IPS-18a (cell line): ENCODE measurements at regions not wholly inside any gene's neighbourhood (a gene's known extent, or its start where the extent isn't known, plus 50 kb on each side); places are given as distances from the start of the nearest gene placed in this dataset.

ENCODE experiments used
- H3K27ac ChIP-seq: one replicate; pipeline ENCODE4 v1.5.1; 2013; ENCODE audit warnings: low read length
- H3K27me3 ChIP-seq: one replicate; pipeline ENCODE4 v1.6.1; 2013; ENCODE audit warnings: mild to moderate bottlenecking, low read length; ENCODE audit not compliant: control insufficient read depth, insufficient read depth
- H3K36me3 ChIP-seq: one replicate; pipeline ENCODE4 v1.6.1; 2013; ENCODE audit warnings: low read depth, low read length; ENCODE audit not compliant: control insufficient read depth
- H3K4me1 ChIP-seq: one replicate; pipeline ENCODE4 v1.6.1; 2013; ENCODE audit warnings: low read depth, low read length; ENCODE audit not compliant: control insufficient read depth
- H3K4me3 ChIP-seq: one replicate; pipeline ENCODE4 v1.5.1; 2013; ENCODE audit warnings: low read length
- H3K9ac ChIP-seq: one replicate; pipeline ENCODE4 v1.6.1; 2013; ENCODE audit warnings: mild to moderate bottlenecking, low read length, moderate library complexity
- H3K9me3 ChIP-seq: one replicate; pipeline ENCODE4 v1.6.1; 2013; ENCODE audit warnings: low read depth, low read length; ENCODE audit not compliant: control insufficient read depth

- H3K9ac ChIP-seq, result no peak overlapping the region
- no peaks in the 10 kb centered on the region for H3K9me3 ChIP-seq
- no peaks in the 10 kb centered on the region for H3K27me3 ChIP-seq
- no peak overlapping the region for H3K4me3 ChIP-seq
- H3K27ac ChIP-seq, result peak overlapping the region; percentile 38
- H3K4me1 ChIP-seq, result peaks cover 10% of the 10 kb centered on the region
- H3K36me3 ChIP-seq, result no peaks in the 10 kb centered on the region
Observed at GRCh38 chr22:27518531-27519340, 282.8 kb downstream of the MN1 start.

GRCh38 chr22:27523711-27524110 is 277.8 kb downstream of the MN1 start:
- no peak overlapping the region for H3K9ac ChIP-seq
- no peaks in the 10 kb centered on the region for H3K27me3 ChIP-seq
- H3K4me3 ChIP-seq, result no peak overlapping the region
- no peaks in the 10 kb centered on the region for H3K36me3 ChIP-seq
- no peaks in the 10 kb centered on the region for H3K9me3 ChIP-seq
- peaks cover 4% of the 10 kb centered on the region for H3K4me1 ChIP-seq
- H3K27ac ChIP-seq, result no peak overlapping the region

GRCh38 chr22:27525711-27526110 is 275.8 kb downstream of the MN1 start:
- Histone ChIP-seq H3K4me3 (no peak overlapping the region), H3K27me3 (no peaks in the 10 kb centered on the region), H3K36me3 (no peaks in the 10 kb centered on the region), H3K27ac (no peak overlapping the region), H3K4me1 (no peaks in the 10 kb centered on the region), H3K9me3 (no peaks in the 10 kb centered on the region), H3K9ac (no peak overlapping the region)

GRCh38 chr22:27526901-27527300 is 274.7 kb downstream of the MN1 start:
- Histone ChIP-seq H3K27ac (no peak overlapping the region), H3K4me3 (no peak overlapping the region), H3K4me1 (no peaks in the 10 kb centered on the region), H3K9me3 (no peaks in the 10 kb centered on the region), H3K27me3 (no peaks in the 10 kb centered on the region), H3K9ac (no peak overlapping the region), H3K36me3 (no peaks in the 10 kb centered on the region)

GRCh38 chr22:27531782-27532530 is 269.6 kb downstream of the MN1 start:
- Histone ChIP-seq H3K9ac (no peak overlapping the region), H3K4me3 (no peak overlapping the region), H3K9me3 (no peaks in the 10 kb centered on the region), H3K36me3 (no peaks in the 10 kb centered on the region), H3K27me3 (no peaks in the 10 kb centered on the region), H3K27ac (no peak overlapping the region), H3K4me1 (no peaks in the 10 kb centered on the region)

- Histone ChIP-seq H3K4me1 (no peaks in the 10 kb centered on the region), H3K9ac (no peak overlapping the region), H3K36me3 (no peaks in the 10 kb centered on the region), H3K27me3 (no peaks in the 10 kb centered on the region), H3K4me3 (no peak overlapping the region), H3K27ac (no peak overlapping the region), H3K9me3 (no peaks in the 10 kb centered on the region)
Observed at GRCh38 chr22:27533105-27533745, 268.3 kb downstream of the MN1 start.

- H3K27me3 ChIP-seq, result no peaks in the 10 kb centered on the region
- no peak overlapping the region for H3K9ac ChIP-seq
- no peak overlapping the region for H3K27ac ChIP-seq
Observed at GRCh38 chr22:27534720-27535125, 266.8 kb downstream of the MN1 start.

GRCh38 chr22:27535452-27535851 is 266.1 kb downstream of the MN1 start:
- Histone ChIP-seq H3K27ac (no peak overlapping the region), H3K9me3 (no peaks in the 10 kb centered on the region), H3K36me3 (no peaks in the 10 kb centered on the region), H3K27me3 (no peaks in the 10 kb centered on the region), H3K4me3 (no peak overlapping the region), H3K9ac (no peak overlapping the region), H3K4me1 (no peaks in the 10 kb centered on the region)

More at GRCh38 chr22:27534720-27535125, 266.8 kb downstream of the MN1 start:
- Histone ChIP-seq H3K36me3 (no peaks in the 10 kb centered on the region), H3K4me3 (no peak overlapping the region), H3K9me3 (no peaks in the 10 kb centered on the region), H3K4me1 (no peaks in the 10 kb centered on the region)

GRCh38 chr22:27537501-27537900 is 264.1 kb downstream of the MN1 start:
- H3K27ac ChIP-seq, result no peak overlapping the region

GRCh38 chr22:27538666-27539065 is 262.9 kb downstream of the MN1 start:
- Histone ChIP-seq H3K4me3 (no peak overlapping the region), H3K9ac (no peak overlapping the region), H3K27me3 (no peaks in the 10 kb centered on the region), H3K27ac (no peak overlapping the region), H3K4me1 (peaks cover 16% of the 10 kb centered on the region), H3K36me3 (no peaks in the 10 kb centered on the region), H3K9me3 (no peaks in the 10 kb centered on the region)

More at GRCh38 chr22:27537501-27537900, 264.1 kb downstream of the MN1 start:
- no peaks in the 10 kb centered on the region for H3K9me3 ChIP-seq
- H3K27me3 ChIP-seq, result no peaks in the 10 kb centered on the region
- no peak overlapping the region for H3K9ac ChIP-seq
- H3K4me3 ChIP-seq, result no peak overlapping the region
- no peaks in the 10 kb centered on the region for H3K36me3 ChIP-seq
- H3K4me1 ChIP-seq, result peaks cover 16% of the 10 kb centered on the region

GRCh38 chr22:27540247-27540646 is 261.3 kb downstream of the MN1 start:
- H3K4me3 ChIP-seq, result no peak overlapping the region
- peaks cover 16% of the 10 kb centered on the region for H3K4me1 ChIP-seq
- no peak overlapping the region for H3K27ac ChIP-seq
- H3K9me3 ChIP-seq, result no peaks in the 10 kb centered on the region
- H3K9ac ChIP-seq, result no peak overlapping the region
- H3K27me3 ChIP-seq, result no peaks in the 10 kb centered on the region
- no peaks in the 10 kb centered on the region for H3K36me3 ChIP-seq
